Inflammatory macrophage (primary cell): ENCODE measurements at regions not wholly inside any gene's neighbourhood (a gene's known extent, or its start where the extent isn't known, plus 50 kb on each side); places are given as distances from the start of the nearest gene placed in this dataset.
"Not testable (repeated sequence)": the region's sequence is repeated elsewhere in the genome, so short reads cannot be mapped to it uniquely, and the experiment has no call there.

Source experiments
- DNase-seq, 2 donors: peaks; one replicate each; pipeline ENCODE4 v3.0.0-alpha.2; 2020 to 2022

DNA sequence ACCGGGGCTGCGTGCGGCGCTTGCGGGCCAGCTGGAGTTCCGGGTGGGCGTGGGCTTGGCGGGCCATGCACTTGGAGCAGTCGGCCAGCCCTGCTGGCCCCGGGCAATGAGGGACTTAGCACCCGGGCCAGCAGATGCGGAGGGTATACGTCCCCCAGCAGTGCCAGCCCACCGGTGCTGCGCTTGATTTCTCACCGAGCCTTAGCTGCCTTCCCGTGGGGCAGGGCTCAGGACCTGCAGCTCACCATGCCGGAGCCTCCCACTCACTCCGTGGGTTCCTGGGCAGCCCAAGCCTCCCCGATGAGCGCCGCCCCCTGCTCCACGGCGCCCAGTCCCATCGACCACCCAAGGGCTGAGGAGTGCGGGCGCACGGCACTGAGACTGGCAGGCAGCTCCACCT, 51.4 kb upstream of the INPP4B start:
- DNase-seq, result not testable (repeated sequence)

DNA sequence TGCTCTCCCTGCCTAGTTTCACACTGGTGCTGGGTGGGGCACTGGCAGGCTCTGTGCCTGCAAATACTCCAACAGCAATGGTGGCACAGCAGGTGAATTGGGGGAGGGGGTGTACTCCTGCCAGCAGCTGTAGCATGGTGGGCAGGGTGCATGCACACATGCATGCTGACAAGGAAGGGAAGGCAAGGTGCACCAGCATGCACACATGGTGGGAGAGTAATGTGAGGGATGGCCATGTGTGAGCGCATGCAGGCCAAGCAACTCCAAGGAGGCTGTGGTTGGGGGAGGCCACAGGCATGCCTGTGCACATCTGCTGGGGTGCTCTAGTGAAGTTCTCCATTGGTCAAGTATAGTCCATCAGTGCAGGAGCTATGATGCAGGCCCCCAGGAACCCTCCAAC, 54.5 kb upstream of the INPP4B start:
- no peak for DNase-seq

DNA sequence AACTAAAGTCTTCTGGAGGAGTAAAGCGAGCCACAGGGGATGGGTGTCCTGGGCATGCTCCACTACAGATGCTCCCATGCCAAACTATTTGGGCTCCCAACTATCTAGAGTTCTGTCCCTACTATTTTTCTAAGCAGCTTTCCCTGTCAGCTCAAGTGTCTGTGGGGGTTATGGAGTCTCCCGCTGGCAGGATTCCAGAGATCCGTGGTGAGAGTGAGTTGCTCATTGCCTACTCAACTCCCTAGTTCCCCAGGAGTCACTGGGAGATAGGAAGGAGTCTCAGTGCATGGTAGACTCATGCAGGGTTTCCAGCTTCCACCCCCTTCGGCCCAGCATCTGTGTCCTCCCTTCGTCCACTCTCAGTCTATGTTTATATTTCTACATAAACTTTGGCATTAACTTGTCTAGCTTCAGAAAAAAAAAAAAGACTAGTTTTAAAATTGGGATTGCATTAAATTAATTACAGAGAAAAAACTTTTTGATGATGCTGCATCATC, 55.1 kb upstream of the INPP4B start:
- DNase-seq, result no peak

DNA sequence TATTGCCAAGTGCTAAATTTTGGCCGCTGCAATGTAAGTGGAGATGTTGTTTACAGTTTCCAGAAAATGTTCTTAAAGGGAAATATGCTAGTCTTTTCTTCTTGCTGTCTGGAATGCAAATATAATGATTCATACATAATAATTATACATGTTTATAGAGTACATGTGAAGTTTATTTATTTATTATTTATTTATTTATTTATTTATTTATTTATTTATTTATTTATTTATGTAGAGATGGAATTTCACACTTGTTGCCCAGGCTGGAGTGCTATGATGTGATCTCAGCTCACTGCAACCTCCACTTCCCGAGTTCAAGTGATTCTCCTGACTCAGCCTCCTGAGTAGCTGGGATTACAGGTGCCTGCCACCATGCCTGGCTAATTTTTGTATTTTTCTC, 57.5 kb upstream of the INPP4B start:
- not testable (repeated sequence) for DNase-seq

DNA sequence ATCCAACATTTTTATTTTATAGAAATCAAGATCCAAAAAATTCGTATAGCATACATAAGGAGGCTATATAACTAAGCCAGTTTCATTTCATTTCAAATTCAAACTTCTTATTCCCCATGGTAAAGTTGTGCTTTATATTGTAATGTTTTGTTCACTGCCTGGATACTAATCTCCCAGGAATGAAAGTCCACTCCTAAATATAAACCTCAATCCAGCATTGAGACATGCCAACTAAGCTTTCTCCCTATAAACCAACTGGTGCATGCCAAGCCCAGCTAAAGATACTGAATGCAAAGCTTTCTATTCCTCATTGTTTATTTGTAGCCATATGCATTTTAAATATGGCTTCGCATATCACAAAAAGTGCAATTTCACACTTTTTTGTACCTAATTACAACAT, 63.8 kb upstream of the INPP4B start:
- no peak for DNase-seq

DNA sequence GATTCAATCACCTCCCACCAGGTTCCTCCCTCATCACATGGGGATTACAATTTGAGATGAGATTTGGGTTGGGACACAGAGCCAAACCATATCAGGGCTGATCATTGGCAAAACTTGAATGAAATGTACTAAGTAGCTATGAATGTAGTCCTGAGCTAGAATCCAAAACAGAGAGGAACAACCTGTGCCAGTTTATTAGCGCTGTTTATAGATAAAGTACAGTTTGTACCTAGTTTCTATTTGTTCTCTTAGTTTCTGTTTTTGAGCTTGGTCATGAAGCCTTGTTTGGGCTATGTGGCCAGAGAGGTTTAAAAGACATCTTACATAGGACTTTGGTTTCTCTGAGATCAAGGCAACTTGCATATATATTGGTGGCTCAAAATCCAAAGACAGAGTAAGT, 66.9 kb upstream of the INPP4B start:
- no peak for DNase-seq

DNA sequence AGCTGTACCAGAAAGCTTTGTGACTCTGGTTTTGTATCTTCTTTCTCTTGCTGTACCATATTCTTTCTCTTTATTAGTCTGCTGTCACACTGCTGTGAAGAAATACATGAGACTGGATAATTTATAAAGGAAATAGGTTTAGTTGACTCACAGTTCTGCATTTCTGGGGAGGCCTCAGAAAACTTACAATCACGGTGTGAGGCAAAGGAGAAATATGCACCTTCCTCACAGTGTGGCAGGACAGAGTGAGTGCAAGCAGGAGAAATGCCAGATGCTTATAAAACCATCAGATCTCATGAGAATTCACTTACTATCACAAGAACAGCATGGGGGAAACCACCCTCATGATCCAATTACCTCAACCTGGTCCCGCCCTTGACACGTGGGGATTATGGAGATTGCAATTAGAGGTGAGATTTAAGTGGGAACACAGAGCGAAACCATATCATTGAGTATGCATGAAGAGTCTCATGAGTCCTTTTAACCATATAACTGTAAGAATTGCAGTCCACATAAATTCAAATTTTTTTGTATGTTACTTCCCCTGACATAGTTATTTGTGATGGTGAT, 67.4 kb upstream of the INPP4B start:
- no peak for DNase-seq

DNA sequence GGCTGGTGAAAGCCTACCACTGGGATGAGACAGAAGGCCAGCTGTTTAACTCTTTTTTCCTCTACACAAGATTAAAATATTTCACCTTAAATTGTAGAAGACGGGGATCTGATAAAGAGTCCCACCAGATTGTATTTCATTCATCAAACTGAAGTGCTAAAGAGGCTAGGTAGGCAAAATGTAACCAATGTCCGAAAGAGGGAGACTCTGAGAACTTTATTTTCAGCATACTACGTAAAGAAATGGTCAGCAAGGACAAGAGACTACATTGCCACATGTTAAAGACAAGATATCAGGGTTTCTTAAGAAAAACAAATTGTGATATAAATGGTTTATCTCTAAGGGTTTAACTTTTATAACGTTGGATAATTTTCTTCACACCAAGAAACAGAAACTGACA, 71.6 kb upstream of the INPP4B start:
- DNase-seq, result no peak

DNA sequence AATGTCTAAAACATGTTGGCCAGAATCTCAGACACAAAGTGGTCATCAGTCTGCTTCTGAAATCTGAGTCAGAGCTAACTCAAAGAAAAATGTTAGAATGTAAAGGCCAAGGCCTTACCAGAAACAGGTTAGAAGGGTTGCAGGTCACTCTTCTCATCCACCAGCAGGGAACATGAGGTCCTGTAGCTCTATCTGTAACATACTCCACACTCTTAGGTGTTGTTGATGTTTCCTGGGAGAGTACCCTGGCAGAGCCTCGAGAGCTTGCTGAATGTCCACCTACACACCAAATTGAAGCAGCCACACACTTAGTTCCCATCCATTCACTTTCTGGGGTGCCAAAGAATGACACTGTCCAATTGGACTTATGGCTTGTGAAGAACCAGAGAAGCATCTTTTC, 76.6 kb upstream of the INPP4B start:
- no peak for DNase-seq

DNA sequence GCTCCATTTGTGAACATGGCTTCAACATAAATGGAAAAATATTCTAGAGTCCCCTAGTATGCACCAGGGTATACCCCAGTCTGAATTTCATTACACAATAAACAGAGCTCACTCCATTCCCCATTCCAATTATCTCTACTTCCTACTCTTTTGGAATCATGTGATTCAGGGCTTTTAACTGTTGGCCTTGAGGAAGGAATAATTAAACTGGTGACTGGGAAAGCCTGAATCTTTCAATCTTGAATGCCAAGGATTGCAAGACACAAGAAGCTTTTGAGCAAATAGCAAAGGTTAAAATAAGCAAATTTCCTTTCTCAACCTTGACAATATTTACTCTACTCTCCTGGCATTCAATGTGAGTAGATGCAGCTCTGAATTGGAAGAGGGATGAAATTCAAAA, 77.5 kb upstream of the INPP4B start:
- DNase-seq, result no peak

DNA sequence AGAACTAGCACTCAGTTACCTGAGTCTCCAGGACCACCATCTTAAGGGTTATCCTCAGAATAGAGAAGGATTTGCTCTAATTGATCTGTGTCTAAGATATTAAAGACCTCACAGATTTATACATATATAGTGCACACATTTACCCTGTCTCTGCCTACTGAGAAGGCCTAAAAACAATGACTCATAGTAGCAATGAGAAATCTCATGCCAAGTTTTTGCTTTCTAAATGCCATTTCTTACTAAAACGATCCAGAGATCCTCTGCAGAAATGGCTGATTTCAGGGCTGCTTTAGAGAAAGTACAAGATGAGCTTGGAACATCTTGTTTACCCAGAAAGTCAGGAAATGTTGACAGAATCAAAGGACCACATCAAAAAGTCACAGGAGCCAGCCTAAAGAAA, 79.1 kb upstream of the INPP4B start:
- DNase-seq, result no peak

DNA sequence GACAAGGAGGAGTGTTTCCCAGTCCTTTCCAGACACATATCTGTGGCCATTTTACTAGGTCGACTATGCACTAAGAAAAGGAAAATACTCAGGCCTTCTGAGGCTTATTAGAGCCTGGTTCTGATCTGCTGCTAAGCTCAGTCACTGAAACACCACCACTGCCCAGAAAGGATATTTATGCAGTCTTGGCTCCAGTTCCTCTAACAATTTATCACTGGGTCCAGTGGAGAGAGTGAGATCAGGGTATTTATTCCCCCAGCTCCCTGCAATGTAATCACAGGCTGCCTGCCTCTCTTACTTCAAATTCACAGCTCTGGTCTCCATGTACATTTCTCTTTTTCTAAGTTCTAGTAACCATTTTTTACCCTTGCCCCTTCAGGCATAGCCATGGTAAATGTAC, 81.6 kb upstream of the INPP4B start:
- no peak for DNase-seq

DNA sequence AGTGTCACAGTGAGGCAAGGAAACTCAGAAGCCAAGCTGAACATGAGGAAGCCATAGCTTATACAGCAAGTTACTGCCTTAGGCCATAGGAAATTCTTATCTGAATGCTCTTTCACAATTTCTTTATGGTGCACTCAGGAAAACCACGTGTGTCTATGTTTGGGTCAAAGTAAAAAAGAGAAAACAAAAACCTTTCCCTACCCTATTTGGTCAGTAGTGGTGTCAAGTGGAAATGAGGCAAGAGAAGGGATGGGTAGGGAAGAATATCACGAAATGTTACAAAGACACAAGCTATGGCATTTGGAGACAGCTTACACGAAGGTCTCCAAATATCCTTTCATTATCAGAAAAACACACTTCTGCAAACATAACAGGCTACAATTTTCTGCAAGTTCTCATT, 83.4 kb upstream of the INPP4B start:
- no peak for DNase-seq

DNA sequence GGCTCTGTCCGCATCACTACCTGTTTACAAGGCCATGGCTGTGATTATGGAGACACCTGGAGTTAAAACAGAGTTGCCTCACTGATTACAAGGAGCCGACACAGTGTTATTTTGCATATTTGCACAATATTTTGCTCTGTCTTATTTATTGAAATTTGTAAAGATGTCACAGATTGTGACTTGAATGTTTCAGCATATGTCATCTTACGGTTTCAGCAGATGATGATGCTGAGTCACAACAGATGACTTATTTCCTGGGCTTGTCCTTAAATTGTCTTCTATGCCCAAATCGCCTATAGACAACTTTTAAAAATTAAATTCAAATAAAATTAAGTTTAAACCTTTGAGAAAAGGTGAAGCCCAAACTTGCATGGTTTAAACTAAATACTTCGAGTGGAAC, 87.1 kb upstream of the INPP4B start:
- no peak for DNase-seq

DNA sequence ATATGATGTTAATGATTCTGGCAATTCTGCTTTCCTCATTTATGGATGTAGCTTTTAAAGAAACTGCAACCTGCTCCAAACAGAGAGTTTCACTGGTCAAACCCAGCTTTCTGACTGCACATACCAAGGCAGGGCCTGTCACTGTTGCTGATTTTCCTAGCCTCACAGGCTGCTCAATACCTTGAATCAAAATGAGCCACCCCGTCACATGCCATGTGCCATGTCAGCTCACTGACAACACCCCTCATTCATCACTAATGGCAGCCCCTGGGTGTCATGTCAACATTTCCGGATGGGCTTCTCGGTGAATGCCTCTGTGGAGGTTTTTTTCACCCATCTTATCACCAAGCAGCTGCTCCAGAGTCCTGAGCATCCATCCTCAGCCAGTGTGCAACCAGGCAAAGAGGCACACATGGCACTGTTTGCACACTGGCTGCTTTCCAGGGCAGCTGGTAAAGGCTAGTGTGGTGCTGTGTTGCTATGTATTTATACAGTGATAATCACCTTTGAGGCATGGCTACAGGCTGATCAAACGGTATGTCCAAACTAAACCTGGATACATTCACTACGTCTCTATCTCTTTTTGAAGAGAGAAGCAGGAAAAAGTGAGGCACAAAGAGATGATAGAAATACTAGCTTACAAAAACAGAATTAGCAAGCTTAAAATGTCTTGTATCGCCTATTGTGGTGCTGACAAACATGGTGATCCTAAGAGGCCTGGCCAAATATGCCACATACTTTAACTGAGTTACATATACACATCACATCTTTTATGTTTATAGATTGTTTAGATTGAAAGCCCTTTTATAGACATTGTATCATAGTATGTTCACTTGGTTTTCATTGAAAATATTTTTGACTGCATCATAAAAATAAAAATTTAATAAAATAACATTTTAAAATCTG, 94.6 kb upstream of the INPP4B start:
- no peak for DNase-seq

DNA sequence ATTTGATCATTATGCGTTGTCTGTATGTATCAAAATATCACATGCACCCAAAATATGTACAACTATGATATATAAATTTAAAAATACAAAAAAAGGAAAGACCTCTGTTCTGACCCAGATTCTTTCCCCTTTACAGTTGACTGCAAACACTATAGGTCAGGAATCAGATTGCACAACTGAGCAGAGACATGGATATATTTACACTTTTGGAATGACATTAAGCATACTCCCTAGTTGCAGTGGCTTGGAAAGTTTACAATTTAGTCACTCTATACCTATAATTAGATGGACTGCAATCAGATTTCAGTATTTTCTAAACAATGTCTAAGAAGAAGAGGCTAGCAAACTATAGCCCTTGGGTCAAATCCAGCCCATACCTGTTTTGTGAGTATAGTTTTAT, 98.5 kb upstream of the INPP4B start:
- DNase-seq, result no peak

DNA sequence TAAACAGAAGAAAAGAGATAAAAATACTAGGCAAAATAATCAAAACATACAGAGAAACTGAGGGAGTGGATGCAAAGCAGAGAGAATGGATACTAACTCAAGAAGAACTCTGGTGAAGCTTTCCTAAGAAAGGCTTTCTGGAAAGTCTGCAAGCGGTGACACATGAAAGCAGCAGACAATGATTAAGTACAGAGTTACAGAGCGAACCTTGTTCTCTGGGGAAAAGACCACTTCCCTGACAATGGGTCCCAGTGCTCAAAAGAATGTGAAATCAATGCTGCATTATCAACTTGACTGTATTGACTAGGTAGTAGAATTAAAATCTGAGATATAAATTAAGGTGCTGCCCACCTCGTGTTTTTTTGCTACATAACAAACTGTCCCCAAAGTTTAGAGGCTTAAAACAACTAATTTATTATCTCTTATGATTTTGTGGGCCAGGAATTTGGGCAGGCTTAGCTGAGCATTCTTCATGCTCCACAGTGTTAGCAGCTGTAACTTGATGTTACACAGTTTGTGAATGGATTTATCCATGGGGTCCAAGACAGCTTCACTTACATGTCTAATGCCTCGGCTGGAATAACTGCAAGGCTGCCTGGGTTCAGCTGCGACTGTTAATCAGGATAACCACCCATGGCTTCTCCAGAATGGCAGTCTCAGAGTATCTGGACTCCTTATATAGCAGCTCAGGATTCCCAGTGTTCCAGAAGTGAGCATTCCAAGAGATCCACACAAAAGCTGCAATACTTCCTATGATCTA, 106.9 kb upstream of the INPP4B start:
- no peak for DNase-seq

DNA sequence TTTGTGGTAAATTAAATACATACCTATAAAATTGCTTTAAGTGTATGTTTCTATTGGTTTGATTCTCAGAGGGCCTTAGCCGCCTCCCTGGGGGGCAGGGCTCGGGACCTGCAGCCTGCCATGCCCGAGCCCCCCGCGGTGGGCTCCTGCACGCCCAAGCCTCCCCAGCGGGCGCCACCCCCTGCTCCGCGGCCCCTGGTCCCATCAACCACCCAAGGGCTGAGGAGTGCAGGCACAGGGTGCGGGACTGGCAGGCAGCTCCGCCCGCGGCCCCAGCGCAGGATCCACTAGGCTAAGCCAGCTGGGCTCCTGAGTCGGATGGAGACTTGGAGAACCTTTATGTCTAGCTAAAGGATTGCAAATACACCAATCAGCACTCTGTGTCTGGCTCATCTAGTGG, 108.3 kb upstream of the INPP4B start:
- no peak for DNase-seq

DNA sequence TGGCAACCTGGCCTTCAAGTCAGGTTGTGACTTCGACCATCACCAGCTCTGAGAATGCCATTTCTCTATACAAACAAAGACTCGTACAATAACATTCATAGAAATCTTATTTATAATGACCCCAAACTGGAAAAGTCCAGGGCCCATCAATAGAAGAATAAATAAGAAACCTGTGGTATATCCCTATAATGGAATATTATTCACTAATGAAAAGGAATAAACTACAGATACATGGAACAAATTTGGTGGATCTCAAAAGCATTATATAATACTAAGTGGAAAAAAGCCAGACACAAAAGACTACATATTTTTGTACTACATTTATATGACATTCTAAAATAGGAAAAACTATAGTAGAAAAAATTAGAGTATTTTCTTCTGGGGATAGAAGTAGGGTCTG, 109.4 kb upstream of the INPP4B start:
- DNase-seq, result no peak

DNA sequence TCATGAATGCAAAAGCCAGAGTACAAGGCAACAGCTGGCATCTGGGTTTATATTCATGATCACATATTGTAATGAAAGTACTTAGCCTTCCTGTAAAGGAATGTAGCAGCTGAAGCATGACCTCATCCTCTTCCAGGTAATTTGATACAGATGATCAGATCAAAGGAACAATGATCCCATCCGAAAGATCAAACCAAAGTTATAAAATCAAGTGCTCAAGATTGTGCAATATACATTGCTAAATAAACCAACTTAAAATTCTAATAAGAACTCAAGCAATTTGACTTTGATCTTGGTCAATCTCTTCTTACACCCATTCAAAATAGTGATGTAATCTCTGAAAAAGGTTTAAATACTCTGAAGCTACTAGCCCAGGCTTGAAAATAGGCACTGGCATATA, 113.1 kb upstream of the INPP4B start:
- peak in 1 of 2 donors; percentile 39 for DNase-seq

DNA sequence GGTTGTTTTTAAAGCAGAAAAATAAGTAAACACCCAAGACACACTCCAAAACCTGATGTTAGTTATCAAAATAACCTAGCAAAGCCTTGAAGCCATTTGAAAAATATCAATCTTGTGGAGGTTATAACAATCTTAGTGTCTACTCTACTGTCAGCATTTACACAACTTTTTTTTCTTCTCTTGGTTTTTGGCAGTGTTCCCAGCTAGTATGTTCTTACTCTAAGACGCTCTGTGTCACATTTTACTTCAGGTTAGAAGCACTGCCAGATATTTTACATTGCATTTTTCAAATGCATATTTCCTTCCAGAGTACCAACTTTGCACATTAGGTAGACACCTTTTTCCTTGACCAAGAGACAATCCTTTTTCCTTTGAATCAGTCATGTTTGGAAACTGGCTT, 114.0 kb upstream of the INPP4B start:
- no peak for DNase-seq

DNA sequence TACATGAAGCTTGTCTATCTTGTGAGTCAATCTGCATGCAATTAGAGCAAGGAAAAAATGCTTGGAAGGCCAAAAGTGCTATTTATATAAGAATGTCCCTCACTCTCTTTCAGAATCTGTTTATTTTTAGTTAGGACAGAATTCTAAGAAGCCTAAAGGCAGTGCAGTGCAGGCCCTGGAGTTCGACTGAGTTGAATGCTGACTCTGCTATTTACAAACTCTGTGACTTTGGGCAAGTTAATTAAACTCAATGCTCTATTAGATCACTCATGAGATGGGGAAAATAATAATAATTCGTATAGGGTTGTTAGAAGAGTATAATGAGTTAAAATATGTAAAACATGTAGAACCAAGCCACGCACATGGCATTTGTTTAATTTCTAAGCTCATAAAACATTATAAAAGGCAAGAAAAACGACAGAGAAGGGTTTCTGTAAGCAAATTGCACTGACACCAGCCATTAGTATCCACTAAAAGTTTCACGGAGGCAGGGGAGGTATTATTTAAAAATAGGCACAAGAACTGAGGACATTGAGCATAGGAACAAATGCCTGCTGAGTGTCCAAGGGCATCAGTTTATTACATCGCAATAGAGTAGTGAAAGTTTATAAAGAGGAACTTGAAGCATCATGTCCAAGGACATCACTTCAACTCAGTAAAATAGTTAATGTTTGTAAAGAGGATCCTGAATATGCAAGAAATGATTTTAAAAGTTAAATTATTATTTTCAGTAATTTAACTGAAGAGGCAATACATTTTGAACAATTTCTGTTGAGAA, 115.0 kb upstream of the INPP4B start:
- DNase-seq, result peak; percentile 11 to 61

DNA sequence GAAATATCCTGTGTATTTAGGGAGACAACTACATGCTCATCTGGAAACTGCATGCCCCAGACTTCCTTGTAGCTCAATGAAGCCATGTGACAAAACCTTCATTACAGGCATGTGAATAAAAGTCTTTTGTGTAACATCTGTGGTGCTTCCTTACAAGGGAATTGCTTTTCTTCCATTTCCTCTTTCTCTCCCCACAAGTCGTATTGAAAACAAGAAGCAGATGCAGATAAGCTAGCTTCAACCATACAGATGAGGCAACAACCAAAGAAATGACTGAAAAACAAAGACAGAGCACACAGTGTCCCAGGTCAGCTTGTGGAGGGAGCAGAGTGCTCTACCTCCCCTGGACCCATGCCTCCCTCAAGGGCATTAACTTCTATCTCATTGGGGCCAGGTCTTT, 115.8 kb upstream of the INPP4B start:
- DNase-seq, result peak; percentile 76 to 89
